Cardiac fibroblast (primary cell): ENCODE measurements at regions not wholly inside any gene's neighbourhood (a gene's known extent, or its start where the extent isn't known, plus 50 kb on each side); places are given as distances from the start of the nearest gene placed in this dataset.
"Not testable (repeated sequence)": the region's sequence is repeated elsewhere in the genome, so short reads cannot be mapped to it uniquely, and the experiment has no call there.

Experiments
- DNase-seq, 2 donors: peaks; one replicate each; pipeline versions ENCODE4 v3.0.0 to v3.0.0-alpha.2; 2010; ENCODE audit warnings: low read depth in 2 of 2
- H3K4me3 ChIP-seq, 2 donors: replicated peaks in 1 of 2; 1 replicate in 1 of 2; 2 replicates in 1 of 2; pipeline ENCODE4 v1.5.1; 2011; ENCODE audit warnings: low read depth in 2 of 2, low read length in 2 of 2, mild to moderate bottlenecking in 2 of 2, moderate library complexity in 1 of 2
- TF ChIP-seq, protein P1 (sequence below): IDR thresholded peaks from one replicate; pipeline ENCODE4 v1.5.1; 2011; ENCODE audit warnings: low read depth, mild to moderate bottlenecking, low read length, inconsistent platforms

- no peak for DNase-seq
- TF ChIP-seq, protein P1, sequence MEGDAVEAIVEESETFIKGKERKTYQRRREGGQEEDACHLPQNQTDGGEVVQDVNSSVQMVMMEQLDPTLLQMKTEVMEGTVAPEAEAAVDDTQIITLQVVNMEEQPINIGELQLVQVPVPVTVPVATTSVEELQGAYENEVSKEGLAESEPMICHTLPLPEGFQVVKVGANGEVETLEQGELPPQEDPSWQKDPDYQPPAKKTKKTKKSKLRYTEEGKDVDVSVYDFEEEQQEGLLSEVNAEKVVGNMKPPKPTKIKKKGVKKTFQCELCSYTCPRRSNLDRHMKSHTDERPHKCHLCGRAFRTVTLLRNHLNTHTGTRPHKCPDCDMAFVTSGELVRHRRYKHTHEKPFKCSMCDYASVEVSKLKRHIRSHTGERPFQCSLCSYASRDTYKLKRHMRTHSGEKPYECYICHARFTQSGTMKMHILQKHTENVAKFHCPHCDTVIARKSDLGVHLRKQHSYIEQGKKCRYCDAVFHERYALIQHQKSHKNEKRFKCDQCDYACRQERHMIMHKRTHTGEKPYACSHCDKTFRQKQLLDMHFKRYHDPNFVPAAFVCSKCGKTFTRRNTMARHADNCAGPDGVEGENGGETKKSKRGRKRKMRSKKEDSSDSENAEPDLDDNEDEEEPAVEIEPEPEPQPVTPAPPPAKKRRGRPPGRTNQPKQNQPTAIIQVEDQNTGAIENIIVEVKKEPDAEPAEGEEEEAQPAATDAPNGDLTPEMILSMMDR = no peak
- H3K4me3 ChIP-seq = no peak overlapping the region
Measured at GRCh38 chr11:57937431-57937830, 86.2 kb upstream of the OR9Q1 start.

DNA sequence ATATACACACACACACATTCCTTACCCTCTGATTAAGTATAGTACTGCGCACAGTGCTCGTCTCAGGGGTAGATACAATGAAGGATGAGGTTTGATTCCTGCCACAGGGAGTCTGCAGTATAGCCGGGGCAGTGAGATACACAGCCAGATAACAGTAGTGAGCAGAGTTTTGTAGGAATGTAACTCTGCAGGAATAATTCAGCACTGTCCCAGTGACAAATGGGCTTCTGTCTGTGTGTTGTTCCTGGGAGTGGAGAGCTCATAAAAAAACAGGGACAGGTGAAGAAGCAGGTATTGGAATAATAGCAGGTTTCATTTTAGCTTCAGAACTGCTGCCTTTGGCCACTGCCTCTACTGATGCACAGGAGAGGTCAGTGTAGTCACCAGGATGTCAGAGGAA is 85.3 kb upstream of the OR9Q1 start:
- TF ChIP-seq, protein P1 = no peak
- DNase-seq = no peak
- no peak overlapping the region for H3K4me3 ChIP-seq

- TF ChIP-seq, protein P1 = no peak
- DNase-seq = no peak
- H3K4me3 ChIP-seq = no peak overlapping the region
Measured at GRCh38 chr11:57940044-57940756, 83.5 kb upstream of the OR9Q1 start.

- TF ChIP-seq, protein P1 = no peak
- no peak for DNase-seq
Measured at GRCh38 chr11:57941875-57942274, 81.8 kb upstream of the OR9Q1 start.

DNA sequence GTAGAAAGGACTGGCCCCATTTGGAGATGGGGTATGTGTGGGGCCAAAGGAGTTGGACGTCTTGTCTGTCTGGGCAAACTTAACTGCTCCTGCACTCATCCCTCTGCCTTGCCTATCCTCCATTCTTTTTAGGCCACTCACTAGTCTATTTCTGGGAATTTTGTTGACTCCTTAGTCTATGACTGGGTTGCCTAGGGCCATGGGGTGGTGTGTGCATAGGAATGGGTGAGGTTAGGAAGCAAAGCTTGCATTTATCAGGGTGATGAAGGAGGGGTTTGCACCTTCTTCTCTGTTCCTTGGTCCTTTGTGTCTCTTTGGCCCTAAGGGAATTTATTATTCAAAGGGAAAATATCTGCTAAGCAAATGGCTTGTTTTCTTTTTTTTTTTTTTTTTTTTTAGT is 80.9 kb upstream of the OR9Q1 start:
- H3K4me3 ChIP-seq = no peak overlapping the region
- TF ChIP-seq, protein P1 = no peak
- DNase-seq = no peak

More at GRCh38 chr11:57941875-57942274, 81.8 kb upstream of the OR9Q1 start:
- no peak overlapping the region for H3K4me3 ChIP-seq

DNA sequence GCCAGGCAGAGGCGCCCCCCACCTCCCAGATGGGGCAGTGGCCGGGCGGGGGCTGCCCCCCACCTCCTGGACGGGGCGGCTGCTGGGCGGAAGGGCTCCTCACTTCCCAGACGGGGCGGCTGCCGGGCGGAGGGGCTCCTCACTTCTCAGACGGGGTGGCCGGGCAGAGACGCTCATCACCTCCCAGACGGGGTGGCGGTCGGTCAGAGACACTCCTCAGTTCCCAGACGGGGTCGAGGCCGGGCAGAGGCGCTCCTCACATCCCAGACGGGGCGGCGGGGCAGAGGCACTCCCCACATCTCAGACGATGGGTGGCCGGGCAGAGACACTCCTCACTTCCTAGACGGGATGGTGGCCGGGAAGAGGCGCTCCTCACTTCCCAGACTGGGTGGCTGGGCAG is 79.9 kb upstream of the OR9Q1 start:
- DNase-seq = not testable (repeated sequence)

GRCh38 chr11:57946628-57947027 is 77.1 kb upstream of the OR9Q1 start:
- DNase-seq = no peak
- TF ChIP-seq, protein P1 = no peak
- H3K4me3 ChIP-seq = no peak overlapping the region

More for the DNA sequence above, 79.9 kb upstream of the OR9Q1 start:
- not testable (repeated sequence) for H3K4me3 ChIP-seq
